ENCODE measurements at regions not wholly inside any gene's neighbourhood (a gene's known extent, or its start where the extent isn't known, plus 50 kb on each side); places are given as distances from the start of the nearest gene placed in this dataset.
"Not testable (repeated sequence)": the region's sequence is repeated elsewhere in the genome, so short reads cannot be mapped to it uniquely, and the experiment has no call there.

- no peaks in the 10 kb centered on the region for H3K27me3 Mint-ChIP-seq
- no peaks in the 10 kb centered on the region for H3K4me1 Mint-ChIP-seq
- H3K27ac Mint-ChIP-seq: no peak overlapping the region
- ATAC-seq (no peak), DNase-seq (no peak)
- peaks cover 0 to 14% of the 10 kb centered on the region in 2 donors for H3K9me3 Mint-ChIP-seq
- H3K4me3 Mint-ChIP-seq: no peak overlapping the region
Measured at GRCh38 chr18:60898111-60898510, 435.1 kb upstream of the CDH20 start.

DNA sequence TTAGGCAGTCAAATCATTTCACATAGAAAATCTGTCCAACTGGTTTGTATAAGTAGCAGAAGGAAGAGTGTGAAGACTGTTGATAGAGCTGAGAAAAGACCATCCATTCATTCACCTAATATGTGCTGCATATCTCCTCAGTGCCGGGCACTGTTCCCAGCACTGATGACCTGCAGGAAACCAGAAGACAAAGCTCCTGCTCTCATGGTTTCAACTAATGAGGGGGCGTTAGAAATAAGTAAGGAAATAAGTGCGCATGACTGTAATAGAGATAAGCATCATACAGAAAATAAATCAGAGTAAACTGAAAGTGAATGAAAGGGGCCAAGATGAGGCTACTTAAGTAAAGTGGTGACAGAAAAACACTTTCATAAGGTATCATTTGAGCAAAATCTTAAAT is 427.5 kb upstream of the CDH20 start:
- Mint-ChIP-seq H3K4me3 (no peak overlapping the region), H3K27me3 (no peaks in the 10 kb centered on the region), H3K27ac (no peak overlapping the region), H3K9me3 (peaks cover 8 to 13% of the 10 kb centered on the region in 2 donors), H3K4me1 (no peaks in the 10 kb centered on the region)
- ATAC-seq: no peak
- no peak for DNase-seq

GRCh38 chr18:60910534-60910933 is 422.7 kb upstream of the CDH20 start:
- no peak for ATAC-seq
- no peak for DNase-seq
- Mint-ChIP-seq H3K27ac (no peak overlapping the region), H3K27me3 (no peaks in the 10 kb centered on the region), H3K9me3 (peaks cover 17 to 18% of the 10 kb centered on the region in 2 donors), H3K4me3 (no peak overlapping the region), H3K4me1 (no peaks in the 10 kb centered on the region)

- no peaks in the 10 kb centered on the region for H3K27me3 Mint-ChIP-seq
- H3K27ac Mint-ChIP-seq: no peak overlapping the region
- ATAC-seq (no peak), DNase-seq (no peak)
- H3K4me3 Mint-ChIP-seq: no peak overlapping the region
- H3K4me1 Mint-ChIP-seq: no peaks in the 10 kb centered on the region
- H3K9me3 Mint-ChIP-seq: peaks cover 9 to 18% of the 10 kb centered on the region in 2 donors
Measured at GRCh38 chr18:60911504-60911903, 421.7 kb upstream of the CDH20 start.

DNA sequence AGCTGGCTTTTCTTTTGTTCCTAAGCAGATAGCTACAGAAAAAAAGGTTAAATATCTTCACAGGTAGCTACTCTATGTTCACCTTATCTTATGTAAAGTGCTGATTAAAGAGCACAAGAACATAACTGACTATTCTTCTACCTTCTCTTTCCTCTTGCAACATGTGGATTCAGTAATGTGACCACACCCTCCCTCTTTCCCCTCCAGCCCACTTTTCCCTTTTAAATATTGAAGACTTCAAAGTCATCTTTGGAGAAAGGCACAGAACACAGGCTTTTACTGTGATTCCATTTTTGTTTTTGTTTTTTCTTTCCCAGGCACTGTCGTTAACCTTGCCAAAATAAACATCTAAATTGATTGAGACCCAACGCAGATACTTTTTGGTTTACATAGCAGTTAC is 418.1 kb upstream of the CDH20 start:
- H3K27me3 Mint-ChIP-seq: no peaks in the 10 kb centered on the region
- DNase-seq (no peak), ATAC-seq (no peak)
- no peak overlapping the region for H3K27ac Mint-ChIP-seq
- H3K4me3 Mint-ChIP-seq: no peak overlapping the region
- H3K9me3 Mint-ChIP-seq: peaks cover 9 to 14% of the 10 kb centered on the region in 2 donors
- no peaks in the 10 kb centered on the region for H3K4me1 Mint-ChIP-seq

DNA sequence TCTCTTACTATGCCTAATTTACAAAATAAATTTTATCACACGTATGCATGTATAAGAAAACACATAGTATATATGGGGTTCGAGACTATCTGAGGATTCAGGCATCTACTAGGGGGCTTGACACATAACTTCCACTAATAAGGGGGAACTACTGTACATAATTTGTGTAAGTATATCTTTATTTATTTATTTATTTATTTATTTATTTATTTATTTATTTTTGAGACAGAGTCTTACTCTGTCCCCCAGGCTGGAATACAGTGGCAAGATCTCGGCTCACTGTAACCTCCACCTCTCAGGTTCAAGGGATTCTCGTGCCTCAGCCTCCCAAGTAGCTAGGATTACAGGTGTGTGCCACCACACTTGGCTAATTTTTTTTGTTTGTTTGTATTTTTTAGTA is 414.4 kb upstream of the CDH20 start:
- H3K9me3 Mint-ChIP-seq, ATAC-seq, DNase-seq, H3K4me1 Mint-ChIP-seq, H3K4me3 Mint-ChIP-seq, H3K27me3 Mint-ChIP-seq: not testable (repeated sequence)
- peak overlapping the region in 1 of 2 donors; percentile 74 for H3K27ac Mint-ChIP-seq

DNA sequence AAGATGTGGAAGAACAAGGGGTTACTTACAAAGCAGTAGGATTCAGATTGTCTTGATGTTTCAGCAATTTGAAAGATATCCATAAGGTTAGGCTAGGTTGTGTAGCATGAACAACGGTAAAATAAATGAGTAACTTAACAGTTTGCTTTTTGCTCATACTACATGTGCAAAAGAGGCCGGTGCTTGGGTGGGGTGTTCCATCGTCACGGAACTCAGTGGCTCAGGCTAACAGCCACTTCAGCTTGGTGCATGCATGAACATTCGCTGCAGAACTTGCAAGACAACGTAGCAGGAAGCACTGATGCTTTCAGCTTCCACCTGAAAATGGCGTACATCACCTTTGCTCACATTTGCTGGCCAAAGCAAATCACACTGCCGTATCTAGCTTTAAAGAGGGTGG is 407.3 kb upstream of the CDH20 start:
- H3K4me3 Mint-ChIP-seq: no peak overlapping the region
- ATAC-seq: no peak
- no peak for DNase-seq
- H3K27ac Mint-ChIP-seq: no peak overlapping the region
- H3K4me1 Mint-ChIP-seq: no peaks in the 10 kb centered on the region
- H3K9me3 Mint-ChIP-seq: peaks cover 7 to 17% of the 10 kb centered on the region in 2 donors
- H3K27me3 Mint-ChIP-seq: no peaks in the 10 kb centered on the region

- no peak overlapping the region for H3K27ac Mint-ChIP-seq
Measured at GRCh38 chr18:60929966-60930365, 403.3 kb upstream of the CDH20 start.

DNA sequence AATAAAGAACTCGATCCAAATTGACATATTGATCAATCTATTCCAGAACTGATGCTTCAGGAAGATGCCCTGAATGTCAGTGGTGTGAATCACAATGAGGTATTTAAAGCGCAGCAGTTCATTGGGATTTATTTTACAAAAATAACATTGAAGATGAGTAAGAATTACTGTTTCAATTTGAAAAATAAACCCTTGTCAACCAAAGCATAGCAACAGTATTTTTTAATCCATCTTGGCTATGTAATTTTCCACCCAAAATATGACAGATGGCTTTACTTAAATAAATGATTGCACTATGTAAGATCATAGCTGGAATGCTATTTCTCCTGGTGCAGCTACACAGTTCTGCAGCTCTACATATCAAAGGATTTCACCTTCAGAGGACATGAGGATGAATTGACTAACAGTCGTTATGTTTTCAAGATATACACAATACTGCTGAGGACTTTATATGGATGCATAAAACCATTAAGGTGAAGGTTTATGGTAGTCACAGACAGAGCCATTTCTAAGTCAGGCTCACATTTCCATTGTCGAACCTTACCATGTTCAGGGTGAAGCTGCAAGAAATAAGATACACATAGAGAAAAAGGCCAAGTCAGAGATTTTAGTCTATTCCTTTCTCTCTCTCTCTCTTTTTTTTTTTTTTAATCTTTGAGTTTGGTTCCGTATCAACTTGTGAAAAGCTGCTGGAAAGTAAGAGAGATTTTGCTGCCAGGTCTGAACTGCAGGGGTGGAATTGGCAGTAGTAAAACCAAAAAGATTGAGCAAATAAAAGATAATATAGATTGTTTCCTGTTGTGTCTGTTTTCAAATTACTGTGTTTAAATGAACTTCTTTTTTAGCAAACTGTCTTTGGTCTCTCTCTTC is 398.0 kb upstream of the CDH20 start:
- ATAC-seq (no peak), DNase-seq (no peak)
- Mint-ChIP-seq H3K4me3 (no peak overlapping the region), H3K27me3 (no peaks in the 10 kb centered on the region), H3K27ac (no peak overlapping the region), H3K9me3 (peaks cover 0 to 4% of the 10 kb centered on the region in 2 donors), H3K4me1 (no peaks in the 10 kb centered on the region)

More at GRCh38 chr18:60929966-60930365, 403.3 kb upstream of the CDH20 start:
- DNase-seq (no peak), ATAC-seq (no peak)
- Mint-ChIP-seq H3K9me3 (peaks cover 6 to 12% of the 10 kb centered on the region in 2 donors), H3K4me1 (no peaks in the 10 kb centered on the region), H3K27me3 (no peaks in the 10 kb centered on the region), H3K4me3 (no peak overlapping the region)

DNA sequence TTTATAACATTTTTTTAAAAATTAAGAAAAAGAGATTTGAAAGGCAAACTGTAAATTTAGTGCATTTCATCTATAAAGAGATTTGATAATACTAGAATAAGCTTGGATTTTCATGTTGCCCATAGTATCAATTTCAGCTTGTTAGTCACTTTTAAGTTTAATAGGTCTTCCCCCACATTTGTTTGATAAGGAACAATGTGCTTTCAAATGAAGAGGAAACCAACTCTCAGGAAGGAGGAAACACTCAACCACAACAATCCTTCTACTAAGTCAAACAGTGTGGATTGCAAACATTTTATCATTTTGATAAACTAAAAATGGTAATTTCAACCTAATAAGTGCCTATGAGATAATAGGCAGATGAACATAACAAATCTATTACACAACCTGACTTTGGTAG is 397.1 kb upstream of the CDH20 start:
- ATAC-seq (no peak), DNase-seq (no peak)
- no peak overlapping the region for H3K27ac Mint-ChIP-seq
- H3K4me1 Mint-ChIP-seq: no peaks in the 10 kb centered on the region
- H3K9me3 Mint-ChIP-seq: peaks cover 0 to 4% of the 10 kb centered on the region in 2 donors
- no peak overlapping the region for H3K4me3 Mint-ChIP-seq
- H3K27me3 Mint-ChIP-seq: no peaks in the 10 kb centered on the region

DNA sequence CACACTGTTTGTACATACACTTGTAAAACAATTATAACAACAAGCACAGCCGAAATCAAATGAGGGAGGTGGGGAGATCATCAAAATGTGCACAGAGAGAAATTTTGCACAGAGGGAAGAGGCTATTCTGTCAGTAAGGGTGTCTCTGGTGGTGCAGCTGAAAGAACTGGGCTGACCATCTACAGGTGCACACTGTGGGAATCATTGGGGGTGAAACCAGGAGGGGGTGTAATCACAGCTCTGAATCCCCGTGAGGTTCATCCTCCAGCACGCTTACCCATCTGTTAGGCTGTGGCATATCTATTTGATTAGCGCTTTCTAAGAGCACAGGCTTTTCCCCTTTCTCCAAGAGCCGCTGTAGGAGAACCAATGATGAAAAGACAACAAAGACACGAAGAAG is 389.9 kb upstream of the CDH20 start:
- no peak overlapping the region for H3K27ac Mint-ChIP-seq
- H3K4me3 Mint-ChIP-seq: no peak overlapping the region
- H3K27me3 Mint-ChIP-seq: no peaks in the 10 kb centered on the region
- DNase-seq (no peak), ATAC-seq (no peak)
- no peaks in the 10 kb centered on the region for H3K9me3 Mint-ChIP-seq
- H3K4me1 Mint-ChIP-seq: no peaks in the 10 kb centered on the region

DNA sequence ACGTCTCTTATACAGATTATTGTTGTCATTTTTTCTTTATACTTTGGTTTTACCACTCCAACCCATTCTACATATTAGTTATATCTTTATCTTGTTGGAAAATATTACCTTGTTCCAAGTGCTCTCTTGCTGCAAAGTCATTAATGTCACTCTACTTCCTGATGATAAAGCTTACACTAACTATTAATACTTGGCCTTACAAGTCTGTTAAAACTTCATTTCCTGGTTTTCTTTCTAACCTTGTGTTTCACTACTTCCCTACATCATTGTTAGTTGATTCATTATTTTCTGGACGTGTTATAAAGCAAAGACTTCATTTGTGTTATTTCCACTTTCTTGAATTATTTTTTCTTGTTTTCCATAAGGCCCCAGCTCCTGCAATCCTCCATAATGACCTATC is 382.6 kb upstream of the CDH20 start:
- H3K9me3 Mint-ChIP-seq: no peaks in the 10 kb centered on the region
- DNase-seq (no peak), ATAC-seq (no peak)
- no peak overlapping the region for H3K4me3 Mint-ChIP-seq
- H3K4me1 Mint-ChIP-seq: no peaks in the 10 kb centered on the region
- no peak overlapping the region for H3K27ac Mint-ChIP-seq
- H3K27me3 Mint-ChIP-seq: no peaks in the 10 kb centered on the region

- no peaks in the 10 kb centered on the region for H3K27me3 Mint-ChIP-seq
- DNase-seq (no peak), ATAC-seq (no peak)
- no peaks in the 10 kb centered on the region for H3K4me1 Mint-ChIP-seq
- H3K9me3 Mint-ChIP-seq: no peaks in the 10 kb centered on the region
- no peak overlapping the region for H3K4me3 Mint-ChIP-seq
- H3K27ac Mint-ChIP-seq: no peak overlapping the region
Measured at GRCh38 chr18:60951091-60951490, 382.1 kb upstream of the CDH20 start.

GRCh38 chr18:60962625-60963024 is 370.6 kb upstream of the CDH20 start:
- H3K27ac Mint-ChIP-seq: no peak overlapping the region
- no peaks in the 10 kb centered on the region for H3K4me1 Mint-ChIP-seq
- H3K9me3 Mint-ChIP-seq: peaks cover 4 to 7% of the 10 kb centered on the region in 2 donors
- no peak overlapping the region for H3K4me3 Mint-ChIP-seq
- H3K27me3 Mint-ChIP-seq: no peaks in the 10 kb centered on the region
- no peak for DNase-seq
- no peak for ATAC-seq

GRCh38 chr18:60965856-60966255 is 367.4 kb upstream of the CDH20 start:
- no peaks in the 10 kb centered on the region for H3K27me3 Mint-ChIP-seq
- H3K9me3 Mint-ChIP-seq: peaks cover 4 to 7% of the 10 kb centered on the region in 2 donors
- H3K4me3 Mint-ChIP-seq: no peak overlapping the region
- H3K4me1 Mint-ChIP-seq: no peaks in the 10 kb centered on the region
- no peak overlapping the region for H3K27ac Mint-ChIP-seq
- ATAC-seq: no peak
- DNase-seq: no peak

DNA sequence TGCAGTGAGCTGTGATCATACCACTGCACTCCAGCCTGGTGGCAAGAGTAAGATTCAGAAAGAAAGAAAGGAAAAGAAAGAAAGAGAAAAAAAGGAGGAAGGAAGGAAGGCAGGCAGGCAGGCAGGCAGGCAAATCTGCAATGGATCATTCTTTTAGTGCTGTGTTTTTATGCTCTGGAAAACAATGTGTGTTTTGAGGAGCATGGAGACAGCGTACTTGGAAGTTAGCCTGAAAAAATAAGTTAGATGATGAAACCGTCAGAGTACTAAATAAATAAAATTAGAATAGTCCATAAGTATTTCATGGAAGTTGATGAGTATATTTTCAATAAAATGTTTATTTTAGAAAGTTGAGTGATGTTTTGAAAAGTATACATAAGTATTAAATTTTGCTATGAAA is 366.4 kb upstream of the CDH20 start:
- no peak for DNase-seq

GRCh38 chr18:60975420-60975819 is 357.8 kb upstream of the CDH20 start:
- H3K27me3 Mint-ChIP-seq: no peaks in the 10 kb centered on the region
- no peak overlapping the region for H3K27ac Mint-ChIP-seq
- ATAC-seq: no peak
- no peak overlapping the region for H3K4me3 Mint-ChIP-seq
- peaks cover 0 to 4% of the 10 kb centered on the region in 2 donors for H3K9me3 Mint-ChIP-seq
- H3K4me1 Mint-ChIP-seq: no peaks in the 10 kb centered on the region
- no peak for DNase-seq

More for the DNA sequence above, 366.4 kb upstream of the CDH20 start:
- no peak for ATAC-seq
- Mint-ChIP-seq H3K27me3 (no peaks in the 10 kb centered on the region), H3K27ac (no peak overlapping the region), H3K4me3 (no peak overlapping the region), H3K4me1 (no peaks in the 10 kb centered on the region), H3K9me3 (peaks cover 4 to 7% of the 10 kb centered on the region in 2 donors)

Measured in stimulated activated naive CD8-positive, alpha-beta T cell treated with anti-CD3 and anti-CD28 coated beads, Interleukin-15, amount 100 ng/mL, for 72 hours (primary cell).